SJCRH30 (cell line): ENCODE measurements at regions not wholly inside any gene's neighbourhood (a gene's known extent, or its start where the extent isn't known, plus 50 kb on each side); places are given as distances from the start of the nearest gene placed in this dataset.

ENCODE experiments used
- DNase-seq, 2 experiments: peaks; one replicate each; pipeline ENCODE4 v3.0.0-alpha.2; 2015 to 2020
- H3K27ac ChIP-seq: fragments of 250-450 bp; sonication (Bioruptor Pico); 2 replicates; pipeline ENCODE4 v1.5.1; 2020; ENCODE audit warnings: mild to moderate bottlenecking, moderate library complexity
- H3K27me3 ChIP-seq: fragments of 250-450 bp; sonication (Bioruptor Pico); 2 replicates; pipeline ENCODE4 v1.5.1; 2020; ENCODE audit warnings: mild to moderate bottlenecking, moderate library complexity
- H3K36me3 ChIP-seq: fragments of 250-450 bp; sonication (Bioruptor Pico); 2 replicates; pipeline ENCODE4 v1.5.1; 2020; ENCODE audit warnings: mild to moderate bottlenecking, moderate library complexity
- H3K4me1 ChIP-seq: fragments of 250-450 bp; sonication (Bioruptor Pico); 2 replicates; pipeline ENCODE4 v1.5.1; 2020; ENCODE audit warnings: mild to moderate bottlenecking, moderate library complexity
- H3K4me3 ChIP-seq: fragments of 250-450 bp; sonication (Bioruptor Pico); 2 replicates; pipeline ENCODE4 v1.5.1; 2020; ENCODE audit warnings: mild to moderate bottlenecking, moderate library complexity
- H3K9me3 ChIP-seq: fragments of 250-450 bp; sonication (Bioruptor Pico); replicated peaks from 2 replicates; pipeline ENCODE4 v1.5.1; 2020; ENCODE audit warnings: mild to moderate bottlenecking, moderate library complexity

- Histone ChIP-seq H3K4me3 (no peak overlapping the region), H3K36me3 (no peaks in the 10 kb centered on the region), H3K4me1 (no peaks in the 10 kb centered on the region; the same call in 1 of the 2 replicates), H3K27ac (no peak overlapping the region), H3K9me3 (no peaks in the 10 kb centered on the region), H3K27me3 (no peaks in the 10 kb centered on the region)
- DNase-seq: peak in 1 of 2 experiments; percentile 23
These were observed 431.0 kb upstream of the MARCKS start for GRCh38 chr6:113425977-113426660.

- H3K4me1 ChIP-seq: no peaks in the 10 kb centered on the region; the same call in 1 of the 2 replicates
- no peaks in the 10 kb centered on the region for H3K36me3 ChIP-seq
- no peak for DNase-seq
- no peaks in the 10 kb centered on the region for H3K27me3 ChIP-seq
- H3K27ac ChIP-seq: no peak overlapping the region
- no peak overlapping the region for H3K4me3 ChIP-seq
- H3K9me3 ChIP-seq: no peaks in the 10 kb centered on the region
These were observed 429.5 kb upstream of the MARCKS start for GRCh38 chr6:113427617-113428016.

- no peak overlapping the region for H3K27ac ChIP-seq
- no peaks in the 10 kb centered on the region for H3K9me3 ChIP-seq
- H3K4me1 ChIP-seq: peaks cover 4% of the 10 kb centered on the region
- no peak for DNase-seq
- H3K36me3 ChIP-seq: no peaks in the 10 kb centered on the region
- H3K27me3 ChIP-seq: no peaks in the 10 kb centered on the region
- no peak overlapping the region for H3K4me3 ChIP-seq
These were observed 428.4 kb upstream of the MARCKS start for GRCh38 chr6:113428702-113429101.

GRCh38 chr6:113432521-113433334 lies 424.4 kb upstream of the MARCKS start:
- H3K27ac ChIP-seq: no peak overlapping the region
- peaks cover 4% of the 10 kb centered on the region; the same call in 1 of the 2 replicates for H3K4me1 ChIP-seq
- no peaks in the 10 kb centered on the region for H3K36me3 ChIP-seq
- DNase-seq: no peak
- H3K9me3 ChIP-seq: no peaks in the 10 kb centered on the region
- H3K27me3 ChIP-seq: no peaks in the 10 kb centered on the region
- no peak overlapping the region for H3K4me3 ChIP-seq

GRCh38 chr6:113433335-113433991 lies 423.7 kb upstream of the MARCKS start:
- H3K27ac ChIP-seq: no peak overlapping the region
- no peak for DNase-seq
- peaks cover 4% of the 10 kb centered on the region; the same call in 1 of the 2 replicates for H3K4me1 ChIP-seq
- H3K4me3 ChIP-seq: no peak overlapping the region
- H3K36me3 ChIP-seq: no peaks in the 10 kb centered on the region
- H3K9me3 ChIP-seq: no peaks in the 10 kb centered on the region
- H3K27me3 ChIP-seq: no peaks in the 10 kb centered on the region

- Histone ChIP-seq H3K4me1 (peaks cover 4% of the 10 kb centered on the region; the same call in 1 of the 2 replicates), H3K4me3 (no peak overlapping the region), H3K36me3 (no peaks in the 10 kb centered on the region), H3K27me3 (no peaks in the 10 kb centered on the region), H3K9me3 (no peaks in the 10 kb centered on the region), H3K27ac (no peak overlapping the region)
- no peak for DNase-seq
These were observed 422.5 kb upstream of the MARCKS start for GRCh38 chr6:113434641-113435040.

GRCh38 chr6:113437566-113437965 lies 419.6 kb upstream of the MARCKS start:
- Histone ChIP-seq H3K27me3 (no peaks in the 10 kb centered on the region), H3K4me1 (peaks cover 4% of the 10 kb centered on the region; the same call in 1 of the 2 replicates), H3K9me3 (no peaks in the 10 kb centered on the region), H3K27ac (no peak overlapping the region), H3K4me3 (no peak overlapping the region), H3K36me3 (no peaks in the 10 kb centered on the region)
- no peak for DNase-seq

GRCh38 chr6:113439866-113440265 lies 417.3 kb upstream of the MARCKS start:
- Histone ChIP-seq H3K27ac (no peak overlapping the region), H3K27me3 (no peaks in the 10 kb centered on the region), H3K36me3 (no peaks in the 10 kb centered on the region), H3K4me1 (no peaks in the 10 kb centered on the region), H3K9me3 (no peaks in the 10 kb centered on the region), H3K4me3 (no peak overlapping the region)
- no peak for DNase-seq

GRCh38 chr6:113442040-113442439 lies 415.1 kb upstream of the MARCKS start:
- no peak for DNase-seq
- Histone ChIP-seq H3K27me3 (no peaks in the 10 kb centered on the region), H3K4me3 (no peak overlapping the region), H3K4me1 (no peaks in the 10 kb centered on the region), H3K27ac (no peak overlapping the region), H3K36me3 (no peaks in the 10 kb centered on the region), H3K9me3 (no peaks in the 10 kb centered on the region)

- Histone ChIP-seq H3K9me3 (no peaks in the 10 kb centered on the region), H3K4me1 (no peaks in the 10 kb centered on the region), H3K27ac (no peak overlapping the region), H3K27me3 (no peaks in the 10 kb centered on the region), H3K4me3 (no peak overlapping the region), H3K36me3 (no peaks in the 10 kb centered on the region)
- no peak for DNase-seq
These were observed 411.9 kb upstream of the MARCKS start for GRCh38 chr6:113445201-113445600.

GRCh38 chr6:113447088-113447831 lies 409.9 kb upstream of the MARCKS start:
- no peak for DNase-seq
- no peaks in the 10 kb centered on the region for H3K4me1 ChIP-seq
- H3K36me3 ChIP-seq: no peaks in the 10 kb centered on the region
- no peak overlapping the region for H3K27ac ChIP-seq
- no peaks in the 10 kb centered on the region for H3K27me3 ChIP-seq
- H3K4me3 ChIP-seq: no peak overlapping the region
- no peaks in the 10 kb centered on the region for H3K9me3 ChIP-seq

GRCh38 chr6:113449051-113449450 lies 408.1 kb upstream of the MARCKS start:
- H3K4me3 ChIP-seq: no peak overlapping the region
- no peaks in the 10 kb centered on the region for H3K27me3 ChIP-seq
- H3K36me3 ChIP-seq: no peaks in the 10 kb centered on the region
- no peaks in the 10 kb centered on the region for H3K9me3 ChIP-seq
- no peak overlapping the region for H3K27ac ChIP-seq
- DNase-seq: no peak
- no peaks in the 10 kb centered on the region for H3K4me1 ChIP-seq

GRCh38 chr6:113450061-113450465 lies 407.1 kb upstream of the MARCKS start:
- no peak for DNase-seq
- Histone ChIP-seq H3K4me3 (no peak overlapping the region), H3K9me3 (no peaks in the 10 kb centered on the region), H3K27ac (no peak overlapping the region), H3K4me1 (no peaks in the 10 kb centered on the region), H3K36me3 (no peaks in the 10 kb centered on the region), H3K27me3 (no peaks in the 10 kb centered on the region)

- H3K36me3 ChIP-seq: no peaks in the 10 kb centered on the region
- H3K4me3 ChIP-seq: no peak overlapping the region
- H3K4me1 ChIP-seq: no peaks in the 10 kb centered on the region
- H3K27me3 ChIP-seq: no peaks in the 10 kb centered on the region
- no peaks in the 10 kb centered on the region for H3K9me3 ChIP-seq
- DNase-seq: no peak
- no peak overlapping the region for H3K27ac ChIP-seq
These were observed 406.1 kb upstream of the MARCKS start for GRCh38 chr6:113451049-113451448.
